ENCODE measurements at regions not wholly inside any gene's neighbourhood (a gene's known extent, or its start where the extent isn't known, plus 50 kb on each side); places are given as distances from the start of the nearest gene placed in this dataset.

DNA sequence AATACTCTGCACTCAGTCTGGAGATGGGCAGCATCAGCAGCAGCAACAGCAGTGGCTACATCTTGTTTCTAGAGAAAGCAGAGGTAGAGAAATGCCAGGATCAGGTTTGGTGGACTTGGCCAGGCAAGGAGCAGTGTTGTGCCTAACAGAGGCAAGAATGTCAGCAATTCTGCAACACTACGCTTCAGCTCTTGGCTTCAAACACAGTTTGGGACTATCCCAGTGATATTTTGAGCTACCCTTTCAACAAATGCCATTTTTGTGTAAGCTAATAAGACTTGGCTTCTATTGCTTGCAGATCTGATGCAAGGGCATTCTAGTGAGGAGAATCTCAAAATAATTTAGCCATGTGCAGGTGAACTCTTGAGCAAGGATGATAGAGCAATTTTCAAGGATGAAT lies 271.3 kb downstream of the PCDH20 start:
- Histone ChIP-seq H3K36me3 (ENCODE audit: control insufficient read depth in 2 of 4, insufficient read depth in 4 of 4, low read length in 3 of 4) (no peaks in the 10 kb centered on the region), H2BK5ac (ENCODE audit: low read depth, low read length) (no peak overlapping the region), H3K18ac (ENCODE audit: extremely low read depth, low read length) (no peak overlapping the region), H3K4me3 (ENCODE audit: extremely low read depth in 1 of 4, insufficient read depth in 2 of 4, low read depth in 3 of 4, low read length in 4 of 4) (no peak overlapping the region), H2BK20ac (ENCODE audit: low read length) (no peak overlapping the region), H3K23me2 (ENCODE audit: low read depth, low read length) (no peaks in the 10 kb centered on the region), H3K27ac (ENCODE audit: low read depth, low read length) (no peak overlapping the region), H3K79me1 (ENCODE audit: low read depth, low read length) (no peaks in the 10 kb centered on the region), H4K5ac (ENCODE audit: insufficient read length, low read depth, low read length) (no peak overlapping the region), H3K23ac (ENCODE audit: insufficient read length) (no peak overlapping the region), H3K27me3 (replicated peaks in 1 of 4; ENCODE audit: control insufficient read depth in 3 of 4, extremely low read depth in 1 of 4, insufficient read depth in 3 of 4, low read length in 3 of 4) (no peaks in the 10 kb centered on the region), H2AFZ (ENCODE audit: low read length) (no peak overlapping the region; the same call in 1 of the 2 replicates), H3K79me2 (ENCODE audit: control insufficient read depth in 1 of 2, insufficient read depth in 2 of 2, low read length in 2 of 2) (no peaks in the 10 kb centered on the region), H3K9me3 (ENCODE audit: insufficient read depth in 2 of 2, low read depth in 1 of 2, low read length in 1 of 2) (no peaks in the 10 kb centered on the region; a peak in 1 of 4 replicates), H2AK5ac (ENCODE audit: low read depth, low read length) (no peak overlapping the region), H3K4me1 (replicated peaks in 1 of 4; ENCODE audit: control insufficient read depth in 3 of 4, insufficient read depth in 4 of 4, low read length in 3 of 4) (no peaks in the 10 kb centered on the region; a peak in 1 of 7 replicates), H2BK12ac (ENCODE audit: low read depth, low read length) (no peak overlapping the region), H2BK120ac (replicated peaks; ENCODE audit: low read depth, low read length) (no peak overlapping the region), H3K14ac (ENCODE audit: insufficient read length) (no peak overlapping the region), H4K20me1 (replicated peaks in 1 of 2; ENCODE audit: control insufficient read depth in 1 of 2, insufficient read depth in 2 of 2, low read length in 2 of 2) (no peaks in the 10 kb centered on the region), H4K91ac (replicated peaks; ENCODE audit: insufficient read length, low read length) (no peak overlapping the region), H3K56ac (replicated peaks; ENCODE audit: insufficient read length, low read depth, low read length) (no peak overlapping the region), H3K4ac (replicated peaks; ENCODE audit: insufficient read length, low read depth, low read length) (no peak overlapping the region), H4K8ac (ENCODE audit: extremely low read depth, insufficient read depth, low read length) (no peak overlapping the region), H3K9ac (replicated peaks in 1 of 4; ENCODE audit: extremely low read depth in 1 of 4, low read depth in 3 of 4, low read length in 3 of 4) (no peak overlapping the region), H2BK15ac (ENCODE audit: low read length) (no peak overlapping the region), H3K4me2 (ENCODE audit: insufficient read depth in 1 of 2, low read depth in 2 of 2, low read length in 2 of 2) (no peak overlapping the region)
- POLR2A ChIA-PET (ENCODE audit: partially characterized antibody): no interaction called here
- 89% methylated on average over 1 of the region's 1 CpG; no CpG with 5 or more reads in 1 of the 2 experiments for WGBS, 2 experiments (ENCODE audit: extremely low coverage in 1 of 2, insufficient coverage in 1 of 2, insufficient read length in 1 of 2, insufficient replicate concordance in 2 of 2, low coverage in 1 of 2, low lambda C conversion rate in 2 of 2, missing lambda C conversion rate in 1 of 2)
- CTCF ChIA-PET (ENCODE audit: partially characterized antibody): interaction anchor here (0.6 kb wide), 1 partner anchor 1368 kb away, joined by 3 read pairs; no protein-coding TSS in a partner anchor
- no peak for FAIRE-seq
- DNase-seq (ENCODE audit: low read depth in 1 of 2, low spot score in 2 of 2): no peak
- TF ChIP-seq SIX5 (IDR thresholded peaks at IDR 0.05; ENCODE audit: low read depth, low read length) (no peak), CBX8 (IDR thresholded peaks at IDR 0.05; ENCODE audit: borderline replicate concordance, low read depth, low read length) (no peak), SP1 (IDR thresholded peaks at IDR 0.05; ENCODE audit: low read depth, low read length) (no peak), YY1 (IDR thresholded peaks at IDR 0.05; ENCODE audit: low read depth, low read length) (no peak), ATF2 (IDR thresholded peaks at IDR 0.05; ENCODE audit: low read length) (no peak), TAF1 (IDR thresholded peaks at IDR 0.05; ENCODE audit: low read depth, low read length) (no peak), SRF (IDR thresholded peaks at IDR 0.05; ENCODE audit: low read depth, low read length) (no peak), CREB1 (IDR thresholded peaks at IDR 0.05) (no peak), KDM1A (IDR thresholded peaks at IDR 0.05; ENCODE audit: borderline replicate concordance, low read length) (no peak), MAFK (IDR thresholded peaks at IDR 0.05; ENCODE audit: low read depth, low read length) (no peak), ZNF274 (IDR thresholded peaks at IDR 0.05; ENCODE audit: borderline replicate concordance, extremely low read depth, low read length) (no peak), SIN3A (conservative IDR thresholded peaks at IDR 0.05 in 1 of 2, IDR thresholded peaks at IDR 0.05 in 1 of 2; ENCODE audit: low read depth in 1 of 2, low read length in 2 of 2) (no peak)
- TF ChIP-seq, protein P1, sequence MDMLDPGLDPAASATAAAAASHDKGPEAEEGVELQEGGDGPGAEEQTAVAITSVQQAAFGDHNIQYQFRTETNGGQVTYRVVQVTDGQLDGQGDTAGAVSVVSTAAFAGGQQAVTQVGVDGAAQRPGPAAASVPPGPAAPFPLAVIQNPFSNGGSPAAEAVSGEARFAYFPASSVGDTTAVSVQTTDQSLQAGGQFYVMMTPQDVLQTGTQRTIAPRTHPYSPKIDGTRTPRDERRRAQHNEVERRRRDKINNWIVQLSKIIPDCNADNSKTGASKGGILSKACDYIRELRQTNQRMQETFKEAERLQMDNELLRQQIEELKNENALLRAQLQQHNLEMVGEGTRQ (IDR thresholded peaks at IDR 0.05; ENCODE audit: low read length): no peak
